HFF-Myc (cell line): ENCODE measurements at regions not wholly inside any gene's neighbourhood (a gene's known extent, or its start where the extent isn't known, plus 50 kb on each side); places are given as distances from the start of the nearest gene placed in this dataset.

Source experiments
- DNase-seq: peaks from one replicate; pipeline ENCODE4 v3.0.0-alpha.2; 2011; ENCODE audit warnings: low read depth; ENCODE audit errors: extremely low read depth
- H3K4me3 ChIP-seq: replicated peaks from 2 replicates; pipeline ENCODE4 v1.5.1; 2011; ENCODE audit warnings: low read depth, mild to moderate bottlenecking, control low read depth, low read length
- CTCF ChIP-seq: IDR thresholded peaks from 2 replicates; pipeline ENCODE4 v1.5.1; 2012; ENCODE audit warnings: mild to moderate bottlenecking, low read depth, low read length, control low read depth; ENCODE audit errors: missing control alignments

- no peak for DNase-seq
- no peak for TF ChIP-seq CTCF
- H3K4me3 ChIP-seq: no peak overlapping the region
Measured at GRCh38 chr6:80463197-80463596, 356.7 kb downstream of the BCKDHB start.

GRCh38 chr6:80460257-80460865 lies 353.9 kb downstream of the BCKDHB start:
- TF ChIP-seq CTCF: no peak
- no peak overlapping the region for H3K4me3 ChIP-seq
- no peak for DNase-seq

DNA sequence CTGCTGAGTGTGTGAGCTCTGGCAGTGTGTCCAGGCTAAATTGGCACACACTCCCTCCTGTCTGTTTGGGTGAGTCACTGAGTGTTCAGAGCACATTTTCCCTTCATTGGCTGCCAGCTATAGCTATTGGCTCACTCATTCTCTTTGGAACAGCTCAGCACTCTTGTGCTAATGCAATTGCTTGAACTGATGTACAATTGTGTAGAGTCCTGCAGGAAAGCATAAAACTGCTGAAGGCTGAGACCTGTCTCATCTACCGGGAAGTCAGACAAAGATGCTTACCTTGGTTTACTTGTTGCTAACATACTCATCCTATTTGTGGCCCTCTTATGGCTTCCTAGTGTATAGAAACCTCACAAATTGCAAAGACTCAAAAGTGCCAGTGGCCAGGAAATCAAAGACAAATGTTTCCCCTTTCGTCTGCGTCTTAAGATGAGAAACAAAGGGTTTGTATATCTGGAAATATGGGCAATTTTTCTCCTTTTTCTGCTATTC lies 351.0 kb downstream of the BCKDHB start:
- H3K4me3 ChIP-seq: no peak overlapping the region
- TF ChIP-seq CTCF: no peak
- DNase-seq: peak; percentile 94

- no peak for TF ChIP-seq CTCF
- no peak overlapping the region for H3K4me3 ChIP-seq
- no peak for DNase-seq
Measured at GRCh38 chr6:80456724-80457438, 350.4 kb downstream of the BCKDHB start.

DNA sequence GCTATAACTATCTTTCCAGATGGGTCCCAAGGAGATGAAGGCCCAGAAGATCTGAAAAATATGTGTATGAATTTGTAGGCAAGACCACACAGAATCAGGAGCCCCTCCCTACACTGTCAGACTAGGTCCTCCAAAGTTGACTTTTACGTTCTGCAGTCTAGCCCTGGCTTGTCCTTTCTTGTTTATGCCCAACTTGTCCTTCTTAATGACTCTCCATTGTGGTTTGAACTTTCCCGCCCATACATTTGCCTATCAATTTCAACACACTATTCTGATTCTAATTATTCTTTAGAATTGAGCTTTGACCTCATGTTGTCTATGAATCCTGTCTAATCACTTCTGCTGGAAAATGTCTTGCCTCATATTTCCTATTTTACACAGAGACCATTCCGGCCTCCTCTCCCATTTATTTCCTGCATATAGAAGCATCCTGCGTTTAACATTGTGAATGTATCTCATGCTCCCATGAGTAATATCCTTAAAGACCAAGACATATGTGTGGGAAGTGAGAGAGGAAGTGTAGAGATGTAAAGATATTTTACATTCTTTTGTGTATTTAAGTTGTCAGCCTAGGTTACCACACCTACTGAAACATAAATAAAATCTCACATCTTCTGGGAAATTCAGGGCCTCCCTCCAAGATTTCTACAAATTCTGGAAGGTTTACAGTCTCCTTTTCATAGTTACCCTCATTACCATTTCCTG lies 348.3 kb downstream of the BCKDHB start:
- no peak for TF ChIP-seq CTCF
- peak; percentile 47 for DNase-seq
- no peak overlapping the region for H3K4me3 ChIP-seq

DNA sequence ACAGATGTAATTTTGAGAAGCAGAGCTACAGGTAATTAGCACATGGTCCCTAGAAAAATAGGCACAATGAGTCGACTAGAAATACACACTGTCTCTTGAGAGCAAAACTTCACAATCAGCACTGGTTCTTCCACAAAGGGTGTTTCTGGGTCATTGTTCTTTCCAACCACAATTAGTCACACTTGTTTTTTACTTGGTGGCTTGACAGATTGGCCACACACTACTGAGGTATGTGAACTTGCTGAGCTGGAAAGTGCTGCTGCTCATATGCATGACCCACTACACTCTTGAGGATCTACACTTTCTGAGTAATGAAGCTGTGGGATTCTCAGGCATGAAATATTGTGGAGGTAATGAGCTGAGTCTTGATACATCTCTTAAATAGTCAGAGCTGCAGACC lies 347.7 kb downstream of the BCKDHB start:
- TF ChIP-seq CTCF: no peak
- DNase-seq: peak; percentile 76
- H3K4me3 ChIP-seq: no peak overlapping the region
